Ishikawa (cell line): ENCODE measurements at regions not wholly inside any gene's neighbourhood (a gene's known extent, or its start where the extent isn't known, plus 50 kb on each side); places are given as distances from the start of the nearest gene placed in this dataset.

Experiments
- EGR1 ChIP-seq: IDR thresholded peaks from 2 replicates; pipeline ENCODE4 v1.6.1; 2012
- EP300 ChIP-seq: IDR thresholded peaks from 2 replicates; pipeline ENCODE4 v1.6.1; 2012; ENCODE audit warnings: borderline replicate concordance
- RAD21 ChIP-seq: IDR thresholded peaks from 2 replicates; pipeline ENCODE4 v1.6.1; 2012; ENCODE audit warnings: low read depth
- TAF1 ChIP-seq: IDR thresholded peaks from 2 replicates; pipeline ENCODE4 v1.6.1; 2012; ENCODE audit warnings: low read depth, mild to moderate bottlenecking
- TEAD4 ChIP-seq: IDR thresholded peaks from 2 replicates; pipeline ENCODE4 v1.6.1; 2012
- TF ChIP-seq, protein P1 (sequence below): IDR thresholded peaks from 2 replicates; pipeline ENCODE4 v1.6.1; 2012; ENCODE audit warnings: low read depth, mild to moderate bottlenecking
- TF ChIP-seq, protein P2 (sequence below): IDR thresholded peaks from 2 replicates; pipeline ENCODE4 v1.6.1; 2012
- TF ChIP-seq, protein P3 (sequence below): IDR thresholded peaks from 2 replicates; pipeline ENCODE4 v1.6.1; 2012

DNA sequence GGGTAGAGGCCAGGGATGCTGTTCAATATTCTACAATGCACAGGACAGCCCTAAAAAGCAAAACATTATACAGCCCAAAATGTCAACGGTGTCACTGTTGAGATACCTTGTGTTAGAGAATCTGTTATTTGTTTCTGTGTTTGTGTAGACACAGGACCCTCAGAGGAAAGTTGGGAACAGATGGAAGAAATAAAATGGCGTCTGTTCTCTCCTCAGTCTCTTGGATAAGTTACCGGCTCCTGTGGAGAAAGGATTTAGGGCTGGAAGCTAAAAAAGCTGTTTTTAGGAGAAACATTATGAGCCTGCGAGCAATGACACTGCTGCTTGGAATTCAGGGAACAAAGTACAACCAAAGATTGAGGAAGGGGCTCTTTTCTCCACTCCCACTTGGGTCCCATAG is 688.6 kb upstream of the ZNF385D start:
- no peak for TF ChIP-seq RAD21
- TF ChIP-seq EP300, result no peak
- TF ChIP-seq, protein P1, sequence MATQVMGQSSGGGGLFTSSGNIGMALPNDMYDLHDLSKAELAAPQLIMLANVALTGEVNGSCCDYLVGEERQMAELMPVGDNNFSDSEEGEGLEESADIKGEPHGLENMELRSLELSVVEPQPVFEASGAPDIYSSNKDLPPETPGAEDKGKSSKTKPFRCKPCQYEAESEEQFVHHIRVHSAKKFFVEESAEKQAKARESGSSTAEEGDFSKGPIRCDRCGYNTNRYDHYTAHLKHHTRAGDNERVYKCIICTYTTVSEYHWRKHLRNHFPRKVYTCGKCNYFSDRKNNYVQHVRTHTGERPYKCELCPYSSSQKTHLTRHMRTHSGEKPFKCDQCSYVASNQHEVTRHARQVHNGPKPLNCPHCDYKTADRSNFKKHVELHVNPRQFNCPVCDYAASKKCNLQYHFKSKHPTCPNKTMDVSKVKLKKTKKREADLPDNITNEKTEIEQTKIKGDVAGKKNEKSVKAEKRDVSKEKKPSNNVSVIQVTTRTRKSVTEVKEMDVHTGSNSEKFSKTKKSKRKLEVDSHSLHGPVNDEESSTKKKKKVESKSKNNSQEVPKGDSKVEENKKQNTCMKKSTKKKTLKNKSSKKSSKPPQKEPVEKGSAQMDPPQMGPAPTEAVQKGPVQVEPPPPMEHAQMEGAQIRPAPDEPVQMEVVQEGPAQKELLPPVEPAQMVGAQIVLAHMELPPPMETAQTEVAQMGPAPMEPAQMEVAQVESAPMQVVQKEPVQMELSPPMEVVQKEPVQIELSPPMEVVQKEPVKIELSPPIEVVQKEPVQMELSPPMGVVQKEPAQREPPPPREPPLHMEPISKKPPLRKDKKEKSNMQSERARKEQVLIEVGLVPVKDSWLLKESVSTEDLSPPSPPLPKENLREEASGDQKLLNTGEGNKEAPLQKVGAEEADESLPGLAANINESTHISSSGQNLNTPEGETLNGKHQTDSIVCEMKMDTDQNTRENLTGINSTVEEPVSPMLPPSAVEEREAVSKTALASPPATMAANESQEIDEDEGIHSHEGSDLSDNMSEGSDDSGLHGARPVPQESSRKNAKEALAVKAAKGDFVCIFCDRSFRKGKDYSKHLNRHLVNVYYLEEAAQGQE, result no peak
- TF ChIP-seq, protein P2, sequence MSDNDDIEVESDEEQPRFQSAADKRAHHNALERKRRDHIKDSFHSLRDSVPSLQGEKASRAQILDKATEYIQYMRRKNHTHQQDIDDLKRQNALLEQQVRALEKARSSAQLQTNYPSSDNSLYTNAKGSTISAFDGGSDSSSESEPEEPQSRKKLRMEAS, result no peak
- TF ChIP-seq, protein P3, sequence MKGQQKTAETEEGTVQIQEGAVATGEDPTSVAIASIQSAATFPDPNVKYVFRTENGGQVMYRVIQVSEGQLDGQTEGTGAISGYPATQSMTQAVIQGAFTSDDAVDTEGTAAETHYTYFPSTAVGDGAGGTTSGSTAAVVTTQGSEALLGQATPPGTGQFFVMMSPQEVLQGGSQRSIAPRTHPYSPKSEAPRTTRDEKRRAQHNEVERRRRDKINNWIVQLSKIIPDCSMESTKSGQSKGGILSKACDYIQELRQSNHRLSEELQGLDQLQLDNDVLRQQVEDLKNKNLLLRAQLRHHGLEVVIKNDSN, result no peak
- TF ChIP-seq TEAD4, result no peak
- TF ChIP-seq TAF1, result no peak
- no peak for TF ChIP-seq EGR1
